Memory B cell (primary cell): ENCODE measurements at regions not wholly inside any gene's neighbourhood (a gene's known extent, or its start where the extent isn't known, plus 50 kb on each side); places are given as distances from the start of the nearest gene placed in this dataset.

Experiments
- ATAC-seq: fragments of 150-1000 bp; cut with Tn5 transposase; 2 replicates; pipeline ENCODE4 v1.10.0; 2021; ENCODE audit warnings: low read depth, mild to moderate bottlenecking, moderate library complexity
- DNase-seq, 2 donors: peaks; one replicate each; pipeline ENCODE4 v3.0.0; 2022; ENCODE audit warnings: low spot score in 2 of 2
- H3K27ac Mint-ChIP-seq: one replicate; pipeline ENCODE4 v1.8.0; 2022; ENCODE audit warnings: mild to moderate bottlenecking, moderate library complexity, mixed read lengths
- H3K27me3 Mint-ChIP-seq: one replicate; pipeline ENCODE4 v1.8.0; 2022; ENCODE audit warnings: mixed read lengths
- H3K36me3 Mint-ChIP-seq: one replicate; pipeline ENCODE4 v1.8.0; 2022; ENCODE audit warnings: mild to moderate bottlenecking, mixed read lengths
- H3K4me1 Mint-ChIP-seq: one replicate; pipeline ENCODE4 v1.8.0; 2022; ENCODE audit warnings: mixed read lengths
- H3K4me3 Mint-ChIP-seq: one replicate; pipeline ENCODE4 v1.8.0; 2022; ENCODE audit warnings: mild to moderate bottlenecking, moderate library complexity, mixed read lengths
- H3K9me3 Mint-ChIP-seq: one replicate; pipeline ENCODE4 v1.8.0; 2022; ENCODE audit warnings: mixed read lengths

GRCh38 chr12:115404761-115405470 is 720.9 kb upstream of the TBX3 start:
- no peak overlapping the region for H3K4me3 Mint-ChIP-seq
- ATAC-seq = no peak
- H3K4me1 Mint-ChIP-seq = no peaks in the 10 kb centered on the region
- DNase-seq = no peak
- no peaks in the 10 kb centered on the region for H3K36me3 Mint-ChIP-seq
- H3K27ac Mint-ChIP-seq = no peak overlapping the region
- H3K27me3 Mint-ChIP-seq = peaks cover 1% of the 10 kb centered on the region
- peaks cover 2% of the 10 kb centered on the region for H3K9me3 Mint-ChIP-seq

- no peaks in the 10 kb centered on the region for H3K36me3 Mint-ChIP-seq
These were observed 719.7 kb upstream of the TBX3 start for GRCh38 chr12:115403689-115404088.

GRCh38 chr12:115403253-115403652 is 719.3 kb upstream of the TBX3 start:
- H3K4me1 Mint-ChIP-seq = no peaks in the 10 kb centered on the region
- H3K27ac Mint-ChIP-seq = no peak overlapping the region
- DNase-seq (no peak), ATAC-seq (no peak)
- no peaks in the 10 kb centered on the region for H3K27me3 Mint-ChIP-seq
- no peaks in the 10 kb centered on the region for H3K36me3 Mint-ChIP-seq
- no peak overlapping the region for H3K4me3 Mint-ChIP-seq
- peaks cover 2% of the 10 kb centered on the region for H3K9me3 Mint-ChIP-seq

More at GRCh38 chr12:115403689-115404088, 719.7 kb upstream of the TBX3 start:
- Mint-ChIP-seq H3K27me3 (no peaks in the 10 kb centered on the region), H3K27ac (no peak overlapping the region), H3K4me1 (no peaks in the 10 kb centered on the region), H3K9me3 (peaks cover 2% of the 10 kb centered on the region), H3K4me3 (no peak overlapping the region)
- ATAC-seq (no peak), DNase-seq (no peak)

GRCh38 chr12:115402443-115403180 is 718.6 kb upstream of the TBX3 start:
- Mint-ChIP-seq H3K9me3 (peaks cover 2% of the 10 kb centered on the region), H3K27me3 (no peaks in the 10 kb centered on the region), H3K4me3 (no peak overlapping the region), H3K4me1 (no peaks in the 10 kb centered on the region), H3K36me3 (no peaks in the 10 kb centered on the region), H3K27ac (no peak overlapping the region)
- DNase-seq (no peak), ATAC-seq (no peak)

- ATAC-seq = no peak
- no peak for DNase-seq
- Mint-ChIP-seq H3K9me3 (peaks cover 4% of the 10 kb centered on the region), H3K27ac (no peak overlapping the region), H3K36me3 (no peaks in the 10 kb centered on the region), H3K27me3 (no peaks in the 10 kb centered on the region), H3K4me1 (no peaks in the 10 kb centered on the region), H3K4me3 (no peak overlapping the region)
These were observed 717.8 kb upstream of the TBX3 start for GRCh38 chr12:115401761-115402160.

GRCh38 chr12:115400011-115400410 is 716.0 kb upstream of the TBX3 start:
- Mint-ChIP-seq H3K36me3 (no peaks in the 10 kb centered on the region), H3K4me3 (no peak overlapping the region), H3K27ac (no peak overlapping the region), H3K9me3 (peaks cover 10% of the 10 kb centered on the region), H3K4me1 (no peaks in the 10 kb centered on the region), H3K27me3 (no peaks in the 10 kb centered on the region)
- DNase-seq (no peak), ATAC-seq (no peak)

- DNase-seq = no peak
- H3K36me3 Mint-ChIP-seq = no peaks in the 10 kb centered on the region
These were observed 714.4 kb upstream of the TBX3 start for GRCh38 chr12:115398311-115398781.

GRCh38 chr12:115396567-115396966 is 712.6 kb upstream of the TBX3 start:
- DNase-seq (no peak), ATAC-seq (no peak)
- no peak overlapping the region for H3K27ac Mint-ChIP-seq
- peaks cover 12% of the 10 kb centered on the region for H3K9me3 Mint-ChIP-seq
- H3K4me3 Mint-ChIP-seq = no peak overlapping the region
- H3K27me3 Mint-ChIP-seq = no peaks in the 10 kb centered on the region
- H3K4me1 Mint-ChIP-seq = no peaks in the 10 kb centered on the region
- no peaks in the 10 kb centered on the region for H3K36me3 Mint-ChIP-seq

More at GRCh38 chr12:115398311-115398781, 714.4 kb upstream of the TBX3 start:
- Mint-ChIP-seq H3K27me3 (no peaks in the 10 kb centered on the region), H3K9me3 (peaks cover 14% of the 10 kb centered on the region), H3K4me1 (no peaks in the 10 kb centered on the region), H3K4me3 (no peak overlapping the region), H3K27ac (no peak overlapping the region)
- no peak for ATAC-seq

- Mint-ChIP-seq H3K27ac (no peak overlapping the region), H3K36me3 (no peaks in the 10 kb centered on the region), H3K9me3 (peaks cover 18% of the 10 kb centered on the region), H3K4me1 (no peaks in the 10 kb centered on the region), H3K4me3 (no peak overlapping the region), H3K27me3 (no peaks in the 10 kb centered on the region)
- DNase-seq (no peak), ATAC-seq (no peak)
These were observed 710.7 kb upstream of the TBX3 start for GRCh38 chr12:115394496-115395220.

GRCh38 chr12:115388139-115388538 is 704.2 kb upstream of the TBX3 start:
- Mint-ChIP-seq H3K27me3 (peaks cover 3% of the 10 kb centered on the region), H3K27ac (no peak overlapping the region), H3K9me3 (peaks cover 6% of the 10 kb centered on the region), H3K4me1 (no peaks in the 10 kb centered on the region), H3K36me3 (no peaks in the 10 kb centered on the region), H3K4me3 (no peak overlapping the region)
- ATAC-seq (no peak), DNase-seq (no peak)

- ATAC-seq (no peak), DNase-seq (no peak)
- H3K4me1 Mint-ChIP-seq = no peaks in the 10 kb centered on the region
- H3K27ac Mint-ChIP-seq = no peak overlapping the region
- H3K9me3 Mint-ChIP-seq = peaks cover 6% of the 10 kb centered on the region
- peaks cover 3% of the 10 kb centered on the region for H3K27me3 Mint-ChIP-seq
- no peaks in the 10 kb centered on the region for H3K36me3 Mint-ChIP-seq
- no peak overlapping the region for H3K4me3 Mint-ChIP-seq
These were observed 703.5 kb upstream of the TBX3 start for GRCh38 chr12:115387467-115387901.

- no peaks in the 10 kb centered on the region for H3K4me1 Mint-ChIP-seq
- H3K9me3 Mint-ChIP-seq = peaks cover 6% of the 10 kb centered on the region
- H3K27me3 Mint-ChIP-seq = peaks cover 3% of the 10 kb centered on the region
- H3K27ac Mint-ChIP-seq = no peak overlapping the region
- H3K4me3 Mint-ChIP-seq = no peak overlapping the region
- DNase-seq = no peak
- ATAC-seq = no peak
- no peaks in the 10 kb centered on the region for H3K36me3 Mint-ChIP-seq
These were observed 703.0 kb upstream of the TBX3 start for GRCh38 chr12:115386946-115387345.

- Mint-ChIP-seq H3K27ac (no peak overlapping the region), H3K36me3 (no peaks in the 10 kb centered on the region), H3K27me3 (peaks cover 6% of the 10 kb centered on the region), H3K4me1 (no peaks in the 10 kb centered on the region), H3K9me3 (no peaks in the 10 kb centered on the region), H3K4me3 (no peak overlapping the region)
- no peak for DNase-seq
- ATAC-seq = no peak
These were observed 701.2 kb upstream of the TBX3 start for GRCh38 chr12:115385141-115385540.

- Mint-ChIP-seq H3K4me3 (no peak overlapping the region), H3K27me3 (peaks cover 6% of the 10 kb centered on the region), H3K27ac (no peak overlapping the region), H3K36me3 (no peaks in the 10 kb centered on the region), H3K4me1 (no peaks in the 10 kb centered on the region), H3K9me3 (no peaks in the 10 kb centered on the region)
- ATAC-seq (no peak), DNase-seq (no peak)
These were observed 700.4 kb upstream of the TBX3 start for GRCh38 chr12:115384391-115384790.
